SK-N-SH treated with all-trans-retinoic acid at 6 μM for 48 hours (cell line): ENCODE measurements at regions not wholly inside any gene's neighbourhood (a gene's known extent, or its start where the extent isn't known, plus 50 kb on each side); places are given as distances from the start of the nearest gene placed in this dataset.

ENCODE experiments used
- ATAC-seq: fragments of 200-7000 bp; cut with Tn5 transposase; 3 replicates; pipeline ENCODE4 v1.9.1; 2020; ENCODE audit warnings: mild to moderate bottlenecking, moderate library complexity
- ARNTL ChIP-seq: fragments of 450-650 bp; formaldehyde crosslinking; IDR thresholded peaks from 2 replicates; pipeline ENCODE4 v1.5.0; 2020; ENCODE audit warnings: low read depth, mild to moderate bottlenecking, moderate library complexity, borderline replicate concordance
- BACH2 ChIP-seq: fragments of 250-450 bp; sonication (Bioruptor Pico); IDR thresholded peaks from 2 replicates; pipeline ENCODE4 v1.9.0; 2021; ENCODE audit warnings: mild to moderate bottlenecking, borderline replicate concordance
- CREB5 ChIP-seq: fragments of 250-450 bp; sonication (Bioruptor Pico); IDR thresholded peaks from 2 replicates; pipeline ENCODE4 v1.5.1; 2020; ENCODE audit warnings: low read depth, mild to moderate bottlenecking, moderate library complexity
- CSDC2 ChIP-seq: fragments of 250-450 bp; sonication (Bioruptor Pico); IDR thresholded peaks from 2 replicates; pipeline ENCODE4 v1.5.0; 2020; ENCODE audit warnings: mild to moderate bottlenecking, moderate library complexity
- CSRNP3 ChIP-seq: fragments of 250-450 bp; sonication (Bioruptor Pico); IDR thresholded peaks from 2 replicates; pipeline ENCODE4 v1.5.1; 2021; ENCODE audit warnings: mild to moderate bottlenecking, moderate library complexity
- ESRRG ChIP-seq: fragments of 250-450 bp; sonication (Bioruptor Pico); IDR thresholded peaks from 2 replicates; pipeline ENCODE4 v1.6.1; 2021; ENCODE audit warnings: mild to moderate bottlenecking
- GLIS3 ChIP-seq: fragments of 250-450 bp; sonication (Bioruptor Pico); IDR thresholded peaks from 2 replicates; pipeline ENCODE4 v1.5.0; 2020; ENCODE audit warnings: mild to moderate bottlenecking, moderate library complexity
- ISL1 ChIP-seq: fragments of 250-450 bp; sonication (Bioruptor Pico); IDR thresholded peaks from 2 replicates; pipeline ENCODE4 v2.1.2; 2022; ENCODE audit warnings: mild to moderate bottlenecking, moderate library complexity
- OSR1 ChIP-seq: fragments of 250-450 bp; sonication (Bioruptor Pico); IDR thresholded peaks from 2 replicates; pipeline ENCODE4 v1.8.0; 2022; ENCODE audit warnings: moderate library complexity, mild to moderate bottlenecking, inconsistent platforms
- PATZ1 ChIP-seq: fragments of 250-450 bp; sonication (Bioruptor Pico); IDR thresholded peaks from 2 replicates; pipeline ENCODE4 v1.8.0; 2020; ENCODE audit warnings: mild to moderate bottlenecking, moderate library complexity, borderline replicate concordance
- POU6F1 ChIP-seq: fragments of 250-450 bp; sonication (Bioruptor Pico); IDR thresholded peaks from 2 replicates; pipeline ENCODE4 v1.8.0; 2021; ENCODE audit warnings: low read depth, mild to moderate bottlenecking, moderate library complexity, borderline replicate concordance
- PPARA ChIP-seq: fragments of 250-450 bp; sonication (Bioruptor Pico); IDR thresholded peaks from 2 replicates; pipeline ENCODE4 v1.5.0; 2020; ENCODE audit warnings: mild to moderate bottlenecking, borderline replicate concordance
- RARB ChIP-seq: fragments of 250-450 bp; sonication (Bioruptor Pico); IDR thresholded peaks from 2 replicates; pipeline ENCODE4 v1.8.0; 2021; ENCODE audit warnings: mild to moderate bottlenecking, moderate library complexity
- SNAI2 ChIP-seq: fragments of 250-450 bp; sonication (Bioruptor Pico); IDR thresholded peaks from 2 replicates; pipeline ENCODE4 v1.5.0; 2020; ENCODE audit warnings: mild to moderate bottlenecking, moderate library complexity
- TCF4 ChIP-seq: fragments of 250-450 bp; sonication (Bioruptor Pico); IDR thresholded peaks from 2 replicates; pipeline ENCODE4 v1.8.0; 2021; ENCODE audit warnings: mild to moderate bottlenecking, moderate library complexity, borderline replicate concordance
- TOX ChIP-seq: fragments of 250-450 bp; sonication (Bioruptor Pico); IDR thresholded peaks from 2 replicates; pipeline ENCODE4 v1.8.0; 2021; ENCODE audit warnings: mild to moderate bottlenecking, moderate library complexity, borderline replicate concordance
- ZC3H10 ChIP-seq: fragments of 250-450 bp; sonication (Bioruptor Pico); IDR thresholded peaks from 2 replicates; pipeline ENCODE4 v1.5.1; 2021; ENCODE audit warnings: mild to moderate bottlenecking, moderate library complexity
- ZFP3 ChIP-seq: fragments of 250-450 bp; sonication (Bioruptor Pico); IDR thresholded peaks from 2 replicates; pipeline ENCODE4 v1.5.0; 2020; ENCODE audit warnings: mild to moderate bottlenecking, moderate library complexity
- ZFP30 ChIP-seq: fragments of 450-650 bp; formaldehyde crosslinking; IDR thresholded peaks from 2 replicates; pipeline ENCODE4 v1.5.0; 2022; ENCODE audit warnings: mild to moderate bottlenecking, moderate library complexity
- ZNF565 ChIP-seq: fragments of 450-650 bp; formaldehyde crosslinking; conservative IDR thresholded peaks from 2 replicates; pipeline ENCODE4 v1.5.0; 2020; ENCODE audit warnings: low read depth, mild to moderate bottlenecking, moderate library complexity
- ZNF70 ChIP-seq: fragments of 450-650 bp; formaldehyde crosslinking; IDR thresholded peaks from 2 replicates; pipeline ENCODE4 v1.5.0; 2020; ENCODE audit warnings: mild to moderate bottlenecking, moderate library complexity

GRCh38 chr19:28034936-28035335 lies 1178.0 kb downstream of the UQCRFS1 start:
- no peak for ATAC-seq
- TF ChIP-seq PPARA: no peak
- TF ChIP-seq ZNF70 (CRISPR knock-in tag): no peak
- no peak for TF ChIP-seq TOX (CRISPR knock-in tag)
- TF ChIP-seq OSR1 (CRISPR knock-in tag): no peak
- TF ChIP-seq, all 23 proteins: peak for 0

- ATAC-seq: no peak
- TF ChIP-seq PATZ1 (CRISPR knock-in tag) (no peak), ZFP3 (no peak), TOX (CRISPR knock-in tag) (no peak), TCF4 (CRISPR knock-in tag) (no peak), ZFP30 (CRISPR knock-in tag) (no peak)
Measured at GRCh38 chr19:28028881-28029444, 1184.0 kb downstream of the UQCRFS1 start.

- ATAC-seq: no peak
- TF ChIP-seq ISL1 (CRISPR knock-in tag): no peak
Measured at GRCh38 chr19:28027116-28027515, 1185.8 kb downstream of the UQCRFS1 start.

- no peak for TF ChIP-seq ISL1 (CRISPR knock-in tag)
- TF ChIP-seq PPARA: no peak
- no peak for TF ChIP-seq ARNTL (CRISPR knock-in tag)
- no peak for TF ChIP-seq CSRNP3 (CRISPR knock-in tag)
- TF ChIP-seq SNAI2: no peak
- TF ChIP-seq, all 23 proteins: peak for 0
- no peak for ATAC-seq
Measured at GRCh38 chr19:28026636-28027035, 1186.3 kb downstream of the UQCRFS1 start.

- ATAC-seq: no peak
- TF ChIP-seq GLIS3 (CRISPR knock-in tag): no peak
- no peak for TF ChIP-seq ZC3H10 (CRISPR knock-in tag)
- no peak for TF ChIP-seq ZFP3
- TF ChIP-seq PATZ1 (CRISPR knock-in tag): no peak
- TF ChIP-seq TCF4 (CRISPR knock-in tag): no peak
- TF ChIP-seq ARNTL (CRISPR knock-in tag): no peak
- no peak for TF ChIP-seq SNAI2
- no peak for TF ChIP-seq POU6F1 (CRISPR knock-in tag)
- TF ChIP-seq ZNF565 (CRISPR knock-in tag): no peak
- TF ChIP-seq CSDC2: no peak
- no peak for TF ChIP-seq CREB5 (CRISPR knock-in tag)
- TF ChIP-seq BACH2 (CRISPR knock-in tag): no peak
- TF ChIP-seq TOX (CRISPR knock-in tag): no peak
- TF ChIP-seq ESRRG (CRISPR knock-in tag): no peak
- TF ChIP-seq ZFP30 (CRISPR knock-in tag): no peak
- no peak for TF ChIP-seq ZNF70 (CRISPR knock-in tag)
- TF ChIP-seq ISL1 (CRISPR knock-in tag): no peak
- no peak for TF ChIP-seq RARB
Measured at GRCh38 chr19:28024920-28025319, 1188.0 kb downstream of the UQCRFS1 start.
